ENCODE measurements at regions not wholly inside any gene's neighbourhood (a gene's known extent, or its start where the extent isn't known, plus 50 kb on each side); places are given as distances from the start of the nearest gene placed in this dataset.

DNA sequence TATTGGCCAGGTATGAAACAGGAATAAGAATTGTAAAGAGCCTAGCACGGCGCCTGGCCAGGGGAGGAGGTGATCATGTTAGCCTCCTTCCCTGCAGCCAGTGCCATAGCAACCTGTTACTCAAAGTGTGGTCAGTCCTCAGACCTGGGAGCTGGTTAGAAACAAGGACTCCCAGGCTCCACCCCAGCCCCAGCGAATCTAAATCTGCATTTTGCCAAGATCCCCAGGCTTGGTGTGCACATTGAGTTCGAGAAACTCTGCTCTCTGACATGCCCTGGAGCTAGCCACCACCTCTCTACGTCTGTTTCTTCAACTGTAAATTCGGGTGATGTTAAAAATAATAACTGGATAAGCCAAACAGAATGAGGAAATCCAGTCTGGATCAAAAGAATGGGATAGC lies 56.1 kb upstream of the ALX4 start:
- H3K4me3 ChIP-seq (ENCODE audit: control extremely low read depth in 1 of 5, extremely low read depth in 1 of 5, insufficient read depth in 1 of 5, low read depth in 2 of 5, low read length in 4 of 5), result no peak overlapping the region
- no peaks in the 10 kb centered on the region for H3K4me1 ChIP-seq (ENCODE audit: control insufficient read depth in 2 of 2, insufficient read depth in 2 of 2, low read length in 2 of 2)
- H3K27me3 ChIP-seq (replicated peaks in 1 of 4; ENCODE audit: control extremely low read depth in 1 of 4, control insufficient read depth in 3 of 4, insufficient read depth in 4 of 4, low read length in 3 of 4), result peaks cover 0 to 14% (median 5%) of the 10 kb centered on the region in 4 experiments
- no peaks in the 10 kb centered on the region for H3K79me2 ChIP-seq (ENCODE audit: control insufficient read depth, insufficient read depth, low read length)
- ChIA-PET POLR2A (no interaction called here), CTCF (no interaction called here)
- Mint-ChIP-seq H3K4me3 (no peak overlapping the region), H3K9me3 (ENCODE audit: insufficient read depth) (no peaks in the 10 kb centered on the region), H3K27ac (no peak overlapping the region), H3K27me3 (peaks cover 40% of the 10 kb centered on the region), H3K4me1 (no peaks in the 10 kb centered on the region)
- peaks cover 0 to 18% (median 3%) of the 10 kb centered on the region in 3 donors for H3K9me3 ChIP-seq (ENCODE audit: control extremely low read depth in 1 of 3, control insufficient read depth in 2 of 3, insufficient read depth in 1 of 3, low read length in 2 of 3)
- no peak overlapping the region for H3K4me2 ChIP-seq (replicated peaks; ENCODE audit: low read depth, low read length, poor library complexity, severe bottlenecking)
- H2AFZ ChIP-seq (ENCODE audit: insufficient read depth, low read depth, low read length, poor library complexity, severe bottlenecking), result no peak overlapping the region
- no peaks in the 10 kb centered on the region for H4K20me1 ChIP-seq (ENCODE audit: control insufficient read depth, insufficient read depth, low read length, poor library complexity, severe bottlenecking)
- H3K27ac ChIP-seq (ENCODE audit: low read length in 2 of 2), result no peak overlapping the region
- ATAC-seq (ENCODE audit: low read depth) (no peak), DNase-seq (no peak)
- H3K9ac ChIP-seq (ENCODE audit: low read length), result no peak overlapping the region
- WGBS (ENCODE audit: insufficient coverage), result 92% methylated on average over 6 of the region's 6 CpGs
- intact Hi-C loops (cut with micrococcal nuclease), result no loop called here
- H3K36me3 ChIP-seq (replicated peaks in 1 of 2; ENCODE audit: control extremely low read depth in 1 of 2, control insufficient read depth in 1 of 2, extremely low read depth in 1 of 2, insufficient read depth in 2 of 2, low read length in 1 of 2), result no peaks in the 10 kb centered on the region
- TF ChIP-seq, protein P1, sequence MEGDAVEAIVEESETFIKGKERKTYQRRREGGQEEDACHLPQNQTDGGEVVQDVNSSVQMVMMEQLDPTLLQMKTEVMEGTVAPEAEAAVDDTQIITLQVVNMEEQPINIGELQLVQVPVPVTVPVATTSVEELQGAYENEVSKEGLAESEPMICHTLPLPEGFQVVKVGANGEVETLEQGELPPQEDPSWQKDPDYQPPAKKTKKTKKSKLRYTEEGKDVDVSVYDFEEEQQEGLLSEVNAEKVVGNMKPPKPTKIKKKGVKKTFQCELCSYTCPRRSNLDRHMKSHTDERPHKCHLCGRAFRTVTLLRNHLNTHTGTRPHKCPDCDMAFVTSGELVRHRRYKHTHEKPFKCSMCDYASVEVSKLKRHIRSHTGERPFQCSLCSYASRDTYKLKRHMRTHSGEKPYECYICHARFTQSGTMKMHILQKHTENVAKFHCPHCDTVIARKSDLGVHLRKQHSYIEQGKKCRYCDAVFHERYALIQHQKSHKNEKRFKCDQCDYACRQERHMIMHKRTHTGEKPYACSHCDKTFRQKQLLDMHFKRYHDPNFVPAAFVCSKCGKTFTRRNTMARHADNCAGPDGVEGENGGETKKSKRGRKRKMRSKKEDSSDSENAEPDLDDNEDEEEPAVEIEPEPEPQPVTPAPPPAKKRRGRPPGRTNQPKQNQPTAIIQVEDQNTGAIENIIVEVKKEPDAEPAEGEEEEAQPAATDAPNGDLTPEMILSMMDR (IDR thresholded peaks at IDR 0.05), result no peak
- no peak for TF ChIP-seq EZH2 (IDR thresholded peaks at IDR 0.05; ENCODE audit: borderline replicate concordance, insufficient read depth, low read depth, low read length, poor library complexity, severe bottlenecking)

DNA sequence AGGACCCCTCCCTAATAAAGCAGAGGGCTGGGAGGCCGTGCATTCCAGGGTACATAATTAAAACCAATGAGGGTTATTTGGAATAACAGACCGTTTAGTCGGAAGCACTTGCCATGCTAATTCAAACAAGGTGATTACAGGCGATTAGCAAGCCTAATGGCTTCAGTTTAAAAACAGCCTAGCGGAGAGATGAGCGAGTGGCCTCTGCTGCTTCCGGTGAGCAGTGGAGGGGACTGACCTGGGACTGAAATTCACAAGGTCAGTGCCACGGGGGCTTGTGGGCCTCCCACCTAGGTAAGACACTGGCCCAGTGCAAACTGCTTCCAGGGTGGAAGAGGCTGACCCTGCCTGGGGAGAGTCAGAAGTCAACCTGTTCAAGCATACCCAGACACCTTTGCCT lies 56.8 kb upstream of the ALX4 start:
- WGBS (ENCODE audit: insufficient coverage), result 86% methylated on average over 7 of the region's 8 CpGs
- Mint-ChIP-seq H3K4me1 (no peaks in the 10 kb centered on the region), H3K27me3 (peaks cover 33% of the 10 kb centered on the region), H3K4me3 (no peak overlapping the region), H3K9me3 (ENCODE audit: insufficient read depth) (no peaks in the 10 kb centered on the region), H3K27ac (no peak overlapping the region)
- Histone ChIP-seq H4K20me1 (ENCODE audit: control insufficient read depth, insufficient read depth, low read length, poor library complexity, severe bottlenecking) (no peaks in the 10 kb centered on the region), H3K9me3 (ENCODE audit: control extremely low read depth in 1 of 3, control insufficient read depth in 2 of 3, insufficient read depth in 1 of 3, low read length in 2 of 3) (peaks cover 0 to 18% (median 3%) of the 10 kb centered on the region in 3 donors), H3K36me3 (replicated peaks in 1 of 2; ENCODE audit: control extremely low read depth in 1 of 2, control insufficient read depth in 1 of 2, extremely low read depth in 1 of 2, insufficient read depth in 2 of 2, low read length in 1 of 2) (no peaks in the 10 kb centered on the region), H3K4me3 (ENCODE audit: control extremely low read depth in 1 of 5, extremely low read depth in 1 of 5, insufficient read depth in 1 of 5, low read depth in 2 of 5, low read length in 4 of 5) (no peak overlapping the region), H3K27ac (ENCODE audit: low read length in 2 of 2) (no peak overlapping the region), H3K4me2 (replicated peaks; ENCODE audit: low read depth, low read length, poor library complexity, severe bottlenecking) (no peak overlapping the region), H2AFZ (ENCODE audit: insufficient read depth, low read depth, low read length, poor library complexity, severe bottlenecking) (no peak overlapping the region), H3K9ac (ENCODE audit: low read length) (no peak overlapping the region), H3K27me3 (replicated peaks in 1 of 4; ENCODE audit: control extremely low read depth in 1 of 4, control insufficient read depth in 3 of 4, insufficient read depth in 4 of 4, low read length in 3 of 4) (peaks cover 0 to 14% (median 3%) of the 10 kb centered on the region in 4 experiments), H3K79me2 (ENCODE audit: control insufficient read depth, insufficient read depth, low read length) (no peaks in the 10 kb centered on the region), H3K4me1 (ENCODE audit: control insufficient read depth in 2 of 2, insufficient read depth in 2 of 2, low read length in 2 of 2) (no peaks in the 10 kb centered on the region)
- no peak for DNase-seq
- ChIA-PET CTCF (no interaction called here), POLR2A (no interaction called here)
- TF ChIP-seq, protein P1 (IDR thresholded peaks at IDR 0.05), result no peak
- no peak for TF ChIP-seq EZH2 (IDR thresholded peaks at IDR 0.05; ENCODE audit: borderline replicate concordance, insufficient read depth, low read depth, low read length, poor library complexity, severe bottlenecking)
- ATAC-seq (ENCODE audit: low read depth), result no peak
- intact Hi-C loops (cut with micrococcal nuclease), result no loop called here
